ENCODE measurements at regions not wholly inside any gene's neighbourhood (a gene's known extent, or its start where the extent isn't known, plus 50 kb on each side); places are given as distances from the start of the nearest gene placed in this dataset.

- H3K4me2 ChIP-seq (ENCODE audit: insufficient read depth in 1 of 2, low read depth in 2 of 2, low read length in 2 of 2), result no peak overlapping the region
- H3K9me3 ChIP-seq (ENCODE audit: insufficient read depth in 2 of 2, low read depth in 1 of 2, low read length in 1 of 2), result peaks cover 0 to 11% of the 10 kb centered on the region in 2 experiments; a peak in 1 of 4 replicates
- no peak overlapping the region for H2AFZ ChIP-seq (ENCODE audit: low read length)
- no peak overlapping the region for H2BK20ac ChIP-seq (ENCODE audit: low read length)
- no peak overlapping the region for H2AK5ac ChIP-seq (ENCODE audit: low read depth, low read length)
- no peak overlapping the region for H3K4me3 ChIP-seq (ENCODE audit: extremely low read depth in 1 of 4, insufficient read depth in 2 of 4, low read depth in 3 of 4, low read length in 4 of 4)
- no peak overlapping the region for H3K27ac ChIP-seq (ENCODE audit: low read depth, low read length)
- no peaks in the 10 kb centered on the region for H3K36me3 ChIP-seq (ENCODE audit: control insufficient read depth in 2 of 4, insufficient read depth in 4 of 4, low read length in 3 of 4)
- H3K79me1 ChIP-seq (ENCODE audit: low read depth, low read length), result no peaks in the 10 kb centered on the region
- no peaks in the 10 kb centered on the region; a peak in 1 of 7 replicates for H3K27me3 ChIP-seq (replicated peaks in 1 of 4; ENCODE audit: control insufficient read depth in 3 of 4, extremely low read depth in 1 of 4, insufficient read depth in 3 of 4, low read length in 3 of 4)
- ChIA-PET CTCF (ENCODE audit: partially characterized antibody) (interaction anchor here (0.7 to 5.5 kb wide), 10 partner anchors 10 to 952 kb away, joined by 3 to 32 read pairs (median 7); no protein-coding TSS in a partner anchor), POLR2A (ENCODE audit: partially characterized antibody) (interaction anchor here (1.2 kb wide), 1 partner anchor 13 kb away, joined by 3 read pairs; no protein-coding TSS in a partner anchor)
- H4K5ac ChIP-seq (ENCODE audit: insufficient read length, low read depth, low read length), result no peak overlapping the region
- H3K56ac ChIP-seq (replicated peaks; ENCODE audit: insufficient read length, low read depth, low read length), result no peak overlapping the region
- no peak overlapping the region for H4K8ac ChIP-seq (ENCODE audit: extremely low read depth, insufficient read depth, low read length)
- no peak overlapping the region for H2BK120ac ChIP-seq (replicated peaks; ENCODE audit: low read depth, low read length)
- WGBS, 2 experiments (ENCODE audit: extremely low coverage in 1 of 2, insufficient coverage in 1 of 2, insufficient read length in 1 of 2, insufficient replicate concordance in 2 of 2, low coverage in 1 of 2, low lambda C conversion rate in 2 of 2, missing lambda C conversion rate in 1 of 2), result 91% methylated on average over 22 of the region's 22 CpGs; no CpG with 5 or more reads in 1 of the 2 experiments
- DNase-seq (ENCODE audit: low read depth in 1 of 2, low spot score in 2 of 2), result no peak
- H2BK12ac ChIP-seq (ENCODE audit: low read depth, low read length), result no peak overlapping the region
- H3K79me2 ChIP-seq (ENCODE audit: control insufficient read depth in 1 of 2, insufficient read depth in 2 of 2, low read length in 2 of 2), result no peaks in the 10 kb centered on the region
- H3K23me2 ChIP-seq (ENCODE audit: low read depth, low read length), result no peaks in the 10 kb centered on the region
- H3K4ac ChIP-seq (replicated peaks; ENCODE audit: insufficient read length, low read depth, low read length), result no peak overlapping the region
- no peak overlapping the region for H2BK15ac ChIP-seq (ENCODE audit: low read length)
- peaks cover 0 to 1% of the 10 kb centered on the region in 2 experiments for H4K20me1 ChIP-seq (replicated peaks in 1 of 2; ENCODE audit: control insufficient read depth in 1 of 2, insufficient read depth in 2 of 2, low read length in 2 of 2)
- no peaks in the 10 kb centered on the region for H3K4me1 ChIP-seq (replicated peaks in 1 of 4; ENCODE audit: control insufficient read depth in 3 of 4, insufficient read depth in 4 of 4, low read length in 3 of 4)
- H3K9ac ChIP-seq (replicated peaks in 1 of 4; ENCODE audit: extremely low read depth in 1 of 4, low read depth in 3 of 4, low read length in 3 of 4), result no peak overlapping the region
- H3K14ac ChIP-seq (ENCODE audit: insufficient read length), result no peak overlapping the region
- FAIRE-seq, result no peak
- H4K91ac ChIP-seq (replicated peaks; ENCODE audit: insufficient read length, low read length), result no peak overlapping the region
- H3K23ac ChIP-seq (ENCODE audit: insufficient read length), result no peak overlapping the region
- H3K18ac ChIP-seq (ENCODE audit: extremely low read depth, low read length), result no peak overlapping the region
- H2BK5ac ChIP-seq (ENCODE audit: low read depth, low read length), result no peak overlapping the region
- TF ChIP-seq RAD21 (IDR thresholded peaks at IDR 0.05 in 1 of 2, conservative IDR thresholded peaks at IDR 0.05 in 1 of 2; ENCODE audit: low read depth in 2 of 2, low read length in 2 of 2), result no peak
- no peak for TF ChIP-seq RFX5 (IDR thresholded peaks at IDR 0.05; ENCODE audit: borderline replicate concordance, low read depth, low read length)
- no peak for TF ChIP-seq BACH1 (IDR thresholded peaks at IDR 0.05; ENCODE audit: low read length)
- no peak for TF ChIP-seq JUN (IDR thresholded peaks at IDR 0.05; ENCODE audit: low read depth, low read length)
- TF ChIP-seq HDAC2 (IDR thresholded peaks at IDR 0.05; ENCODE audit: borderline replicate concordance in 1 of 2, low read depth in 2 of 2, low read length in 2 of 2), result no peak
- TF ChIP-seq CTBP2 (IDR thresholded peaks at IDR 0.05; ENCODE audit: borderline replicate concordance, insufficient read depth, insufficient read length, low read length), result no peak
- no peak for TF ChIP-seq SP1 (IDR thresholded peaks at IDR 0.05; ENCODE audit: low read depth, low read length)
- TF ChIP-seq EP300 (IDR thresholded peaks at IDR 0.05; ENCODE audit: borderline replicate concordance in 1 of 2, low read depth in 2 of 2, low read length in 2 of 2), result no peak
- TF ChIP-seq USF2 (IDR thresholded peaks at IDR 0.05; ENCODE audit: low read length), result no peak
- TF ChIP-seq NANOG (IDR thresholded peaks at IDR 0.05; ENCODE audit: insufficient read depth, low read depth, low read length, poor library complexity, severe bottlenecking), result no peak
Measured at GRCh38 chr5:8839361-8840055, 706.4 kb downstream of the SEMA5A start.

Measured in H1 (cell line).